GM21619 (cell line): ENCODE measurements at regions not wholly inside any gene's neighbourhood (a gene's known extent, or its start where the extent isn't known, plus 50 kb on each side); places are given as distances from the start of the nearest gene placed in this dataset.
A peak's percentile ranks its signal among the peaks of the same experiment; 100 is the strongest.
"Not testable (repeated sequence)": the region's sequence is repeated elsewhere in the genome, so short reads cannot be mapped to it uniquely, and the experiment has no call there.

ENCODE experiments used
- ATAC-seq: cut with Tn5 transposase; IDR thresholded peaks from one replicate; pipeline ENCODE4 v1.9.1; 2021; ENCODE audit not compliant: unreplicated experiment

DNA sequence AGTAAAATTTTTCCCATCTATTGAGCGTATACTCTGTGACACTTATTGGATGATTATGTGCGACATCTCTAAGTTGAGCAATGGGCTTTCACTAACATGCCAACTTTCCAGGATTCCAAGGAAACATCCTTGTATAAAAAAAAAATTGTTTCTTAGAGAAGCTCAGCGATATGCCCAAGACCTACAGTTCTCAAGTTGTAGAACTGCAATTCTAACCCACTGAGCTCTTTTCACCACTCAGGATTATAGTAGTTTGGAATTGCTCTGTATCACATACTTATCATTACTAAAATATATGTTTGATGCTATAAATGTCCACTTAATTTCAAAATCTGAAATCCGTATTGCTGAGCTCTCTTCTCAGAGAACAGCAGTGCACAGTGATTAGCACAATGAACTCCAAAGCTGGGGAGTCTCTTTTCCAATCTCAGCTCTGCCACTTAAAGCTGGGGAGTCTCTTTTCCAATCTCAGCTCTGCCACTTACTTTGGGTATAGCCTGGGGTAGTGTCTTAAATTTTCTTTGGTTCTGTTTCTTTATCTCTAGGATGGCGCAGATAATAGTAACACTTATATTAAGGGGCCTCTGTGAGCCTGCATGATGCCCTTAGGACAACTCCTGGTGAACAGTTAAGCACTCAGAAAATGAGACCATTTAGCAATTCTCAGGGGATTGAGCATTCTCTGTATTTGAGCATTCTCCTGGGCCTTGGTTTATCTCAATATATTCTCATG, 1722.2 kb upstream of the AGA start:
- ATAC-seq: no peak

- ATAC-seq: no peak
Measured at GRCh38 chr4:179165000-179165738, 1722.9 kb upstream of the AGA start.

DNA sequence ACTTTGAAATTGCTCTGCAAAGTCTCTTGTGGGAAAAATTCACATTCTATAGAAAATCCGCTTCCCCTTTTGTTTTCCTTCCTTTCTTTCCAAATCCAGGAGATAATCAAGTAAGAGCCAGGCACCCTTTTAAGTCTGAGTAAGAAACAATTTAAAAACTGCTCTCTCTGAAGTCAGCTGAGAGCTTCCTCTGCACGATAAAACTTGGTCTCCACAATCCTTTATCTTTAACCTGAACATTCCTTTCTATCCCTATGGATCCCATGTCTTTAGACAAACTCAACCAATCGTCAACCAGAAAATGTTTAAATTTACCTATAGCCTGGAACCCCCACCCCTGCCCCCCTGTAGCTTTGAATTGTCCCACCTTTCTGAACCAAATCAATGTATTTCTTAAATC, 1723.6 kb upstream of the AGA start:
- no peak for ATAC-seq

DNA sequence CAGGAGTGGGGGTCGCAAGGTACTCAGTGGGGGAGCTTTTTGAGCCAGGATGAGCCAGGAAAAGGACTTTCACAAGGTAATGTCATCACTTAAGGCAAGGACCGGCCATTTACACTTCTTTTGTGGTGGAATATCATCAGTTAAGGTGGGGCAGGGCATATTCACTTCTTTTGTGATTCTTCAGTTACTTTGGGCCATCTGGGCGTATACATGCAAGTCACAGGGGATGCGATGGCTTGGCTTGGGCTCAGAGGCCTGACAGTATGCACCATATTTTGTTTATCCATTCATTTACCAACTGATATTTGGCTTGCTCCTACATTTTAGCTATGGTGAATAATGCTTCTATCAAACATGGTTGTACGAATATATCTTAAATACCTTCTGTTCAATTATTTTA, 1728.1 kb upstream of the AGA start:
- not testable (repeated sequence) for ATAC-seq

DNA sequence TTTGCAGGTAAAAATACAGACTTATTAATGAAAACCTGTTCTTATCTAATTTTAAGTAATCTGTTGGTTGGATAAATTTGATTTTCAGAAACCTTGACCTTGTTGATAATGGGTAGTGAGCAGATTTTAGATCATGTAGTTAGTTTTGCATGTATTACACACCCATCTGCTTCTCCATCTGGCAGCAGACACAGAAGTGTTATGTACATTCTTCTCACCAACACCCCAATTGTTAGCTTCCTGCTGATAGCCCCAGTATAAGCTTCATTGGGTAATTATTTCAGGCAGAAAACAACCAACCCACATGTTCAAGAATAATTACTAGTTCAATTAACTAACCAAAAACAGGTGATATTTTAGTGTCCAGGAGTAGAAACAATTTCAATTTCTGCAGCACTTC, 1740.5 kb upstream of the AGA start:
- ATAC-seq: no peak

DNA sequence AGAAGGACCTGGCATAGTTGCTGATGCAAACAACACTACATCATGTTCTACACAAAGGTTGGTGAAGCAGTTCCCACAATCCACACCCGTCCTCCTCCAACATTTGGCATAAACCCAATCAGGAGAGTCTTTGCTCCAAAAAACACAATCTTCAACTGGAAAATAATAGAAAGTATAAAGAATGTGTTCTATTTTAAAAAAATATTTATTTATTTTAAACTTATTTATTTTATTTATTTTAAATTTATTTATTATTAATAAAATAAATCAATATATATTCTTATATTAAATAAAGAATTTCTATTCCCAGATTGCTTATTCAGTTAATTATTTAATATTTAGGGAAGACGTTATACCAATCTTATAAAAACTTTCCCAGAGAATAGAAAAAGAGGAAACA, 1753.7 kb upstream of the AGA start:
- no peak for ATAC-seq

DNA sequence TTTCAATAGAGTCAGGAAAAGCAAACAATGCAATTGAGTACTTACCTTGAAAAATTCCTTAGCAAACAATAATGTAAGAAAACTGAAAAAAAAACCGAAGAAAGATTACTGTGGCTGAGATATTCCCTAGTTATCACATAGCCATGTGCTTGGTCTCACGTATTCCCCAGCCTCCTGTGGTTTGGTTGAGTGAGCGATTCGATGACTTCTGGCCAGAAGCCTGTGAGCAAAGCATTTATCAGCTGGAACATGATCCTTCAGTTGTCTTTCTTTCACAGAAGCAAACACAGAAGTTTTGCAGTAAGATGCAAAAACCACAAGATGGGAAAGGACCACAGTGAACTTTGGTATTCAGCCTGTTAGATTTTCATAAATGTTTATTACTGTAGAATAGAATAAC, 1754.3 kb upstream of the AGA start:
- ATAC-seq: no peak

DNA sequence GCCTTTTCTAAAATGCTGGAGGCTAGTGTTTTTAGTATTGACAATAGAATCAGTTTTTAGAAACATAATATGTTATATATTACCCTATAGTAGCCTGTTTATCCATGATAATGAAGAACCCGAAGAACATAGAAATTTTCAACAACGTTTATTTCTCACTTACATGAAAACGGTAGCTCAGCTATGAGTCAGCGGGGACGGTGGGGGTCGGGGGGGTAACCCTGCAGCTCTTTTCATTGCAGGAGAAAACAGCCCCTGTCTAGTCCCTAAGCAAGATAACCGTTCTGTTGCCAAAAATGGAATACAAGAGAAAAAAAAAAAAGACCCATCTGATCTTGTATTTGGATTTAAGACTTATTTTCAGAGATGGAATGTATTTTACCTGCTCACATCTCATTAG, 1758.4 kb upstream of the AGA start:
- no peak for ATAC-seq

- no peak for ATAC-seq
Measured at GRCh38 chr4:179225594-179225993, 1783.4 kb upstream of the AGA start.

- no peak for ATAC-seq
Measured at GRCh38 chr4:179248821-179249220, 1806.6 kb upstream of the AGA start.

DNA sequence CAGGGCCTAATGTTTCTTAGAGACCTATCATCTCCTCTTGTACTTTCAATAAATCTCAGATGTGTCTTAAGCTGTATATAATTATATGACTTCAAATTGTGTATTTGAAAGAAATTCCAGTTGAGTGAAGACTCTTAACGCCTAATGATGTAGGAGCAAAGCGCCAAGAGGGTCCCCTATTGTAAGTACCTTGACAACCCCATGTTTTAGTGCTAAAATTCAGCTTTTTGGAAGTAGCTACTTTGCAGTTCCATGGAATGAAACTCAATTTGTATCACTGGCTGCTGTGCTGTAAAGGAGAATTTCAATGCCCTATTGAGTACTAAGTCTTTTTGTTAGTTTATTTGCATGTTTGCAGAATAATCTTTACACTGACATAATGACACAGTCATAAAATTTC, 1826.6 kb upstream of the AGA start:
- no peak for ATAC-seq

GRCh38 chr4:179272282-179272681, 1830.0 kb upstream of the AGA start:
- ATAC-seq: no peak

GRCh38 chr4:179278647-179279046, 1836.4 kb upstream of the AGA start:
- no peak for ATAC-seq

DNA sequence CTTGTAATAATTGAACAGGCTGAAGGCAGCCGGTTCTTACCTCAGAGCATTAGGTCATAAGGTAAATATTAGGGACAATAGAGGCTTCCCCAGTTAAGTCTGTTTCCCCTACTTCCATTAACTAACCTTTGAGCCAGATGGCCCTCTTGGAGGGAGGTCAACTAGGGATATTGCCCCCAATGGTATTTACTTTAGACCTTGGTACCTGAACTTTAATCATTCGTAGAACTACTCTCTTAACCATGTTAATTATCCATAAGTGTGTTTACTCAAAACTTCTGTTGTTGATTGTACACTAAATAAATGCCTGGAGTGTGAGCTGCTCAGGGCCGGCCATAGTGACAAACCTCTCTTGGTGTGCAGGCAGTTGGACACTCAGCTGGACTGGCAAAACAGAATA, 1843.5 kb upstream of the AGA start:
- no peak for ATAC-seq

GRCh38 chr4:179291657-179292056, 1849.4 kb upstream of the AGA start:
- ATAC-seq: no peak

DNA sequence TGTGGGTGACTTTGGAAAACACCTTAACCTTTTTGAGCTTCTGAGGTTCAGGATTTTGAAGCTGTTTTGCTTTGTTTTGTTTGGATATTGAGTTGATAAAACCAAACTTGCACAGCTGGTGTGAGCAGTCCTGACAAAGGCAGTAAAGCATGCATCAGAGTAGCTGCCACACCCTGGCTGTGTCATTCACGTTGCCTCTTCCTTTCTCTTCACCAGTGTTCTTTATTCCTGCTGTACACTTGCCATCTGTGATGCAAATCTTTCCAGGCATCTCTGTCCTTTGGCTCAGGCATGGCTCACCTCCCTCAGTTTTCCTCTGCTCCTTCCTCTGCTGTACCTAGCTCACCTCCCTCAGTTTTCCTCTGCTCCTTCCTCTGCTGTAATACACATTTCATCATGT, 1850.2 kb upstream of the AGA start:
- ATAC-seq: no peak

DNA sequence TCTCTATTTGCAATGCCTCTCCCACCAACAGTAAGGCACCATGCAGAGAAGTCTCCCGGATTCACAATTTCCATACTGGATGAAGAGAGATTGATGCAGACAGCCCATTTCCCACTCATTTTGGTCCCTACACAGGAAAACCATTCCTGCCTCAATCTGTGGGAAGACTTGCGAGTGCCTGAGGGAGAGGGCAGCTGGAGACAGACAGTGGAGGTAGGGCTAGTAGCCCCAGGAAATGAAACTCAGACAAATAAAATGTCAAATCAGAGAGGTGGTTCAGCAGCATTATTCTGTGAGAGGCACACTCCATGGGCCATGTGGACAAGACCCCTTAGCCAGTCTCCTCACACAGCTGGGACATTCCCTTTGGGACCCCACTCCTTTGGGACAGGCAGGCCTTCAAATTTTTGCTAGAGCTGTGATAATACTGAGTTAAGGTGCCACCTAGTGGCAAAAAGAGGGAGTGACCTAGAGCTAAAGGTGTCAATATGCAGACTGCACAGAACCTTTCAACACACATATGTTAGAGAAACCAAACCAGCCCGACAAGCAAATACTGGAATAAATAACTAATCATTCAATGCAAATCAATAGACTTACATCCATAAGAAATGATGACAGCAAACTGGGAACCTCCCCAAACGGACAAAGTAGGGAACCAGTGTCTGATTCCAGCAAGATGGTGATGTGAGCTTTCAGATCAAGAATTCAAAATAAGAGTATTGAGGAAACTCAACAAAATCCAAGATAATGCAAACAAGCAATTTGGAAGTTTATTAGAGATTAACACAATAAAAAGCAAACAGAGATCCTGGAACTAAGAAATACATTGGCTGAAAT, 1865.3 kb upstream of the AGA start:
- peak; percentile 95 for ATAC-seq

DNA sequence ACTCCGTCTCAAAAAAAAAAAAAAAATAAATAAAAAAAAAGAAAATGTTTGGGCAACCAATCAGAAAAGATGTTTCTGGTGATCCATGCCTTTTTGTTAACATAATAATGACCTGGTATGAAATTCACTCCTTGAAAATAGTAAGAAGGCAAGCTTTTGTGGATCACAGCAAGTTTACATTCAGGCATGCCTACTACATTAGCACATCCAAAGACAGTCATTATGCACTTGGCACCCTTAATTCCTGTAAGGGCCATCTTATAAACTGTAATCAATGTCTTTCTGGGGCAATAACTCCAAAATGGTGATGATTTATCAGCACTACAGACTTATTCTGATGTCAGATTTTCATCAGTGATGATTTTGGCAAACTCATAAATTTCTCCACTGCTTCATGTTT, 1871.6 kb upstream of the AGA start:
- ATAC-seq: no peak

DNA sequence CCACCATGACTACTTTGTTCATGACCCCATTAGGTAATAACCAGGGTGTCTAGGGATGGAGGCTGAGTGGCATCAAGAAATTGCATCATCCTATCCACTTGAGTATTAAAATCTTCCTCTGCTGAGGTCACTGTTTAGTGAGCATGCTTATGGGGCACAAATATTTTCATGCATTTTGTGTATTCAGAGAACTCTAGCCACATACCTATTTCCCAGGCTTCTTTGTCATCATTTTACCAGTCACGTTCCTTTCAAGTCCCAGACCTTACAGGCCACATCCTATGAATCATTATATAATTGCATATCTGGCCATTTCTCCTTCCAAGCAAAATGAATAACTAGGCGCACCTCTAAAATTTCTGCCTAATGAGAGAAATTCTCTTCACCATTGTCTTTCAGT, 1882.9 kb upstream of the AGA start:
- ATAC-seq: no peak

GRCh38 chr4:179328627-179329026, 1886.4 kb upstream of the AGA start:
- no peak for ATAC-seq

- no peak for ATAC-seq
Measured at GRCh38 chr4:179331362-179331761, 1889.1 kb upstream of the AGA start.

DNA sequence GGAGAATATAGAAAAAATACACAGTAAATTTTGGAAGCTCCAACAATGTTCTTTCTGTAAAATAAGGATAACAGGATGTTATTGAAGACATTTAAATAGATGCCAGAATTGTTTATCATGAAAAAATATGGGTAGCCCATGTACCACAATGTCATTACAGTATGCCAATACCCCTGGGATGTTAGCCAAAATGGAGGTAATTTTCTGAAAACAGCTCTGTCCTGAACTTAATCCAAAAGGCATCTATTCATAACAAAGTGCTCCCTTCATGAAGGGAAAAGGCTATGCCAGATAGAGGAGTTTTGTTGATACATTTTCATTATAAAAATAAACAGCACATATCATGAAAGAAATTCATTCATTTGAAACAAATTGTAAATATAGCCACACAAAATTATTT, 1902.6 kb upstream of the AGA start:
- ATAC-seq: no peak
